Endothelial cell of umbilical vein (primary cell): ENCODE measurements at regions not wholly inside any gene's neighbourhood (a gene's known extent, or its start where the extent isn't known, plus 50 kb on each side); places are given as distances from the start of the nearest gene placed in this dataset.

Source experiments
- BruUV-seq: library from RNA; stranded (reverse); fragments of 400-500 nt; replicated peaks from 2 replicates; lab custom pipeline; 2021; lab: Mats Ljungman, UMichigan
- CTCF ChIA-PET: fragments of 300-600, 350-600 bp; sonication (Branson Sonifier 250); formaldehyde crosslinking; loops from one replicate; lab custom pipeline; 2021; ENCODE audit warnings: antibody characterized with exemption, inconsistent platforms; lab: Charles Lee
- POLR2A ChIA-PET: fragments of 300-600, 350-600 bp; sonication (Branson Sonifier 250); formaldehyde crosslinking; loops from one replicate; lab custom pipeline; 2021; ENCODE audit warnings: antibody characterized with exemption, inconsistent platforms; lab: Charles Lee
- DNase-seq: peaks from one replicate; pipeline ENCODE4 v3.0.0-alpha.2; 2011; ENCODE audit warnings: low read depth, low spot score
- FAIRE-seq: peaks from 2 replicates; lab custom pipeline; 2011; peaks lifted over from hg19 to GRCh38; lab: Jason Lieb, UNC
- H2AFZ ChIP-seq: 2 replicates; pipeline ENCODE4 v1.6.0; 2012; ENCODE audit warnings: low read depth, low read length, control low read depth, inconsistent platforms
- H3K27ac ChIP-seq: 2 replicates; pipeline ENCODE4 v1.5.1; 2011; ENCODE audit warnings: low read depth, mild to moderate bottlenecking, control low read depth, low read length, moderate library complexity; ENCODE audit not compliant: insufficient read depth
- H3K27me3 ChIP-seq, 2 experiments: 2 replicates each; pipeline versions ENCODE4 v1.6.0 to v1.6.1; 2011; ENCODE audit warnings: low read length in 2 of 2, mixed read lengths in 1 of 2; ENCODE audit not compliant: control insufficient read depth in 2 of 2, insufficient read depth in 2 of 2
- H3K36me3 ChIP-seq, 2 experiments: 2 replicates in 1 of 2; 3 replicates in 1 of 2; pipeline ENCODE4 v1.5.1; 2011; ENCODE audit warnings: low read length in 2 of 2, mild to moderate bottlenecking in 1 of 2, moderate library complexity in 1 of 2; ENCODE audit not compliant: control insufficient read depth in 2 of 2, insufficient read depth in 2 of 2; ENCODE audit errors: extremely low read depth in 1 of 2
- H3K4me1 ChIP-seq: 3 replicates; pipeline ENCODE4 v1.5.1; 2011; ENCODE audit warnings: mild to moderate bottlenecking, low read length; ENCODE audit not compliant: control insufficient read depth, insufficient read depth; ENCODE audit errors: extremely low read depth
- H3K4me2 ChIP-seq: 2 replicates; pipeline ENCODE4 v1.6.1; 2011; ENCODE audit warnings: low read length, control low read depth, mixed read lengths; ENCODE audit not compliant: insufficient read depth
- H3K4me3 ChIP-seq, 3 experiments: fragments of 200-600 bp in 1 of 3; sonication (generic), shearing (Covaris generic) in 1 of 3; replicated peaks in 1 of 3; 2 replicates each; pipeline ENCODE4 v1.5.1; 2011 to 2016; ENCODE audit warnings: control low read depth in 3 of 3, low read length in 3 of 3, mild to moderate bottlenecking in 2 of 3, inconsistent platforms in 1 of 3, low read depth in 1 of 3, moderate library complexity in 1 of 3; ENCODE audit not compliant: insufficient read depth in 1 of 3
- H3K79me2 ChIP-seq: 2 replicates; pipeline ENCODE4 v1.6.0; 2012; ENCODE audit warnings: low read length, inconsistent platforms; ENCODE audit not compliant: control insufficient read depth, insufficient read depth
- H3K9ac ChIP-seq: replicated peaks from 2 replicates; pipeline ENCODE3; 2011; ENCODE audit warnings: low read length, control low read depth; ENCODE audit not compliant: insufficient read depth; ENCODE audit errors: extremely low read depth
- H3K9me1 ChIP-seq: replicated peaks from 3 replicates; pipeline ENCODE4 v1.6.0; 2011; ENCODE audit warnings: mild to moderate bottlenecking, low read length; ENCODE audit not compliant: control insufficient read depth, insufficient read depth; ENCODE audit errors: extremely low read depth
- H3K9me3 ChIP-seq: replicated peaks from 2 replicates; pipeline ENCODE4 v1.5.1; 2012; ENCODE audit warnings: low read length, inconsistent platforms; ENCODE audit not compliant: control insufficient read depth, insufficient read depth
- H4K20me1 ChIP-seq: replicated peaks from 2 replicates; pipeline ENCODE3; 2011; ENCODE audit warnings: mild to moderate bottlenecking, low read length; ENCODE audit not compliant: control insufficient read depth, insufficient read depth; ENCODE audit errors: extremely low read depth
- EZH2 ChIP-seq: IDR thresholded peaks from 2 replicates; pipeline ENCODE4 v1.6.1; 2012; ENCODE audit warnings: borderline replicate concordance, low read depth, mild to moderate bottlenecking, moderate library complexity, low read length, inconsistent platforms; ENCODE audit not compliant: severe bottlenecking
- FOS ChIP-seq: IDR thresholded peaks from 2 replicates; pipeline ENCODE4 v1.6.1; 2011; ENCODE audit warnings: mild to moderate bottlenecking, low read length, moderate library complexity, borderline replicate concordance; ENCODE audit not compliant: insufficient read depth
- GATA2 ChIP-seq: IDR thresholded peaks from 2 replicates; pipeline ENCODE4 v1.7.0; 2011; ENCODE audit warnings: low read depth, mild to moderate bottlenecking, moderate library complexity, mixed read lengths, low read length; ENCODE audit not compliant: insufficient read length, insufficient read depth
- JUN ChIP-seq: IDR thresholded peaks from 2 replicates; pipeline ENCODE4 v1.6.1; 2011; ENCODE audit warnings: borderline replicate concordance, low read depth; ENCODE audit not compliant: insufficient read length, insufficient read depth
- MAX ChIP-seq: IDR thresholded peaks from 2 replicates; pipeline ENCODE4 v1.6.1; 2011; ENCODE audit not compliant: insufficient read depth, insufficient read length
- MYC ChIP-seq: IDR thresholded peaks from one replicate; pipeline ENCODE4 v1.6.1; 2011; ENCODE audit warnings: mild to moderate bottlenecking, low read depth, low read length
- POLR2A ChIP-seq: IDR thresholded peaks from 2 replicates; pipeline ENCODE4 v1.6.1; 2012; ENCODE audit warnings: low read depth, mild to moderate bottlenecking, control low read depth, low read length
- POLR2AphosphoS5 ChIP-seq: IDR thresholded peaks from 2 replicates; pipeline ENCODE4 v1.6.1; 2012; ENCODE audit warnings: low read depth, mild to moderate bottlenecking, control low read depth, low read length, moderate library complexity; ENCODE audit not compliant: insufficient read depth
- dilution Hi-C: fragments of 300-500 bp; cut with MboI; formaldehyde crosslinking; loops from one replicate; pipeline ENCODE4 v1.15.0; 2019; ENCODE audit warnings: low sequenced_read_pairs; ENCODE audit not compliant: extremely low pct_ligation_motif_present
- intact Hi-C: fragments of 100-400 bp; cut with micrococcal nuclease; formaldehyde crosslinking; loops from one replicate; pipeline ENCODE4 v1.10.0; 2022
- TF ChIP-seq, protein P1 (sequence below), 2 donors: IDR thresholded peaks; 1 replicate in 1 of 2; 2 replicates in 1 of 2; pipeline ENCODE4 v1.5.1; 2011; ENCODE audit warnings: low read length in 2 of 2, mild to moderate bottlenecking in 2 of 2, moderate library complexity in 2 of 2, control low read depth in 1 of 2, inconsistent platforms in 1 of 2, low read depth in 1 of 2; ENCODE audit not compliant: insufficient read depth in 1 of 2; ENCODE audit errors: extremely low read depth in 1 of 2

- no peaks in the 10 kb centered on the region for H3K79me2 ChIP-seq
- TF ChIP-seq GATA2 (no peak), JUN (no peak), EZH2 (no peak), POLR2AphosphoS5 (no peak), FOS (no peak), MAX (no peak), MYC (no peak), POLR2A (no peak)
- TF ChIP-seq, protein P1, sequence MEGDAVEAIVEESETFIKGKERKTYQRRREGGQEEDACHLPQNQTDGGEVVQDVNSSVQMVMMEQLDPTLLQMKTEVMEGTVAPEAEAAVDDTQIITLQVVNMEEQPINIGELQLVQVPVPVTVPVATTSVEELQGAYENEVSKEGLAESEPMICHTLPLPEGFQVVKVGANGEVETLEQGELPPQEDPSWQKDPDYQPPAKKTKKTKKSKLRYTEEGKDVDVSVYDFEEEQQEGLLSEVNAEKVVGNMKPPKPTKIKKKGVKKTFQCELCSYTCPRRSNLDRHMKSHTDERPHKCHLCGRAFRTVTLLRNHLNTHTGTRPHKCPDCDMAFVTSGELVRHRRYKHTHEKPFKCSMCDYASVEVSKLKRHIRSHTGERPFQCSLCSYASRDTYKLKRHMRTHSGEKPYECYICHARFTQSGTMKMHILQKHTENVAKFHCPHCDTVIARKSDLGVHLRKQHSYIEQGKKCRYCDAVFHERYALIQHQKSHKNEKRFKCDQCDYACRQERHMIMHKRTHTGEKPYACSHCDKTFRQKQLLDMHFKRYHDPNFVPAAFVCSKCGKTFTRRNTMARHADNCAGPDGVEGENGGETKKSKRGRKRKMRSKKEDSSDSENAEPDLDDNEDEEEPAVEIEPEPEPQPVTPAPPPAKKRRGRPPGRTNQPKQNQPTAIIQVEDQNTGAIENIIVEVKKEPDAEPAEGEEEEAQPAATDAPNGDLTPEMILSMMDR (IDR thresholded peaks at IDR 0.05; ENCODE audit: extremely low read depth in 1 of 2, insufficient read depth in 1 of 2, low read depth in 1 of 2, low read length in 2 of 2): no peak
- no peak overlapping the region for H3K4me3 ChIP-seq
- intact Hi-C loops: no loop called here
- H2AFZ ChIP-seq: no peak overlapping the region
- dilution Hi-C loops: no loop called here
- CTCF ChIA-PET: no interaction called here
- no peak for FAIRE-seq
- no peaks in the 10 kb centered on the region for H3K9me3 ChIP-seq
- no peak overlapping the region for H3K9ac ChIP-seq
- no peaks in the 10 kb centered on the region for H3K36me3 ChIP-seq
- no peaks in the 10 kb centered on the region for H3K27me3 ChIP-seq
- POLR2A ChIA-PET: no interaction called here
- H3K27ac ChIP-seq: no peak overlapping the region
- H3K4me1 ChIP-seq: no peaks in the 10 kb centered on the region
- no peak for DNase-seq
- no peaks in the 10 kb centered on the region for H4K20me1 ChIP-seq
- no peak overlapping the region for H3K4me2 ChIP-seq
- H3K9me1 ChIP-seq: no peaks in the 10 kb centered on the region
- BruUV-seq: no TSS peak
Measured at GRCh38 chr6:120569714-120570113, 764.6 kb downstream of the TBC1D32 start.
